ENCODE measurements at regions not wholly inside any gene's neighbourhood (a gene's known extent, or its start where the extent isn't known, plus 50 kb on each side); places are given as distances from the start of the nearest gene placed in this dataset.

- TF ChIP-seq JUNB (CRISPR knock-in tag; conservative IDR thresholded peaks at IDR 0.05) (no peak), ZNF347 (CRISPR knock-in tag; IDR thresholded peaks at IDR 0.05; ENCODE audit: low read depth) (no peak), HDGF (IDR thresholded peaks at IDR 0.05) (no peak), MEF2D (tag; conservative IDR thresholded peaks at IDR 0.05; ENCODE audit: low read depth) (no peak)
- TF ChIP-seq, protein P1, sequence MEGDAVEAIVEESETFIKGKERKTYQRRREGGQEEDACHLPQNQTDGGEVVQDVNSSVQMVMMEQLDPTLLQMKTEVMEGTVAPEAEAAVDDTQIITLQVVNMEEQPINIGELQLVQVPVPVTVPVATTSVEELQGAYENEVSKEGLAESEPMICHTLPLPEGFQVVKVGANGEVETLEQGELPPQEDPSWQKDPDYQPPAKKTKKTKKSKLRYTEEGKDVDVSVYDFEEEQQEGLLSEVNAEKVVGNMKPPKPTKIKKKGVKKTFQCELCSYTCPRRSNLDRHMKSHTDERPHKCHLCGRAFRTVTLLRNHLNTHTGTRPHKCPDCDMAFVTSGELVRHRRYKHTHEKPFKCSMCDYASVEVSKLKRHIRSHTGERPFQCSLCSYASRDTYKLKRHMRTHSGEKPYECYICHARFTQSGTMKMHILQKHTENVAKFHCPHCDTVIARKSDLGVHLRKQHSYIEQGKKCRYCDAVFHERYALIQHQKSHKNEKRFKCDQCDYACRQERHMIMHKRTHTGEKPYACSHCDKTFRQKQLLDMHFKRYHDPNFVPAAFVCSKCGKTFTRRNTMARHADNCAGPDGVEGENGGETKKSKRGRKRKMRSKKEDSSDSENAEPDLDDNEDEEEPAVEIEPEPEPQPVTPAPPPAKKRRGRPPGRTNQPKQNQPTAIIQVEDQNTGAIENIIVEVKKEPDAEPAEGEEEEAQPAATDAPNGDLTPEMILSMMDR (IDR thresholded peaks at IDR 0.05 in 2 of 3, conservative IDR thresholded peaks at IDR 0.05 in 1 of 3; ENCODE audit: insufficient read depth in 2 of 3, low read depth in 1 of 3, low read length in 3 of 3): no peak
- TF ChIP-seq, protein P2, sequence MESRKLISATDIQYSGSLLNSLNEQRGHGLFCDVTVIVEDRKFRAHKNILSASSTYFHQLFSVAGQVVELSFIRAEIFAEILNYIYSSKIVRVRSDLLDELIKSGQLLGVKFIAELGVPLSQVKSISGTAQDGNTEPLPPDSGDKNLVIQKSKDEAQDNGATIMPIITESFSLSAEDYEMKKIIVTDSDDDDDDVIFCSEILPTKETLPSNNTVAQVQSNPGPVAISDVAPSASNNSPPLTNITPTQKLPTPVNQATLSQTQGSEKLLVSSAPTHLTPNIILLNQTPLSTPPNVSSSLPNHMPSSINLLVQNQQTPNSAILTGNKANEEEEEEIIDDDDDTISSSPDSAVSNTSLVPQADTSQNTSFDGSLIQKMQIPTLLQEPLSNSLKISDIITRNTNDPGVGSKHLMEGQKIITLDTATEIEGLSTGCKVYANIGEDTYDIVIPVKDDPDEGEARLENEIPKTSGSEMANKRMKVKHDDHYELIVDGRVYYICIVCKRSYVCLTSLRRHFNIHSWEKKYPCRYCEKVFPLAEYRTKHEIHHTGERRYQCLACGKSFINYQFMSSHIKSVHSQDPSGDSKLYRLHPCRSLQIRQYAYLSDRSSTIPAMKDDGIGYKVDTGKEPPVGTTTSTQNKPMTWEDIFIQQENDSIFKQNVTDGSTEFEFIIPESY (CRISPR knock-in tag; IDR thresholded peaks at IDR 0.05): no peak
Measured at GRCh38 chr1:195851016-195851601, 757.1 kb downstream of the KCNT2 start.

Measured in K562 (cell line).